ENCODE measurements at regions not wholly inside any gene's neighbourhood (a gene's known extent, or its start where the extent isn't known, plus 50 kb on each side); places are given as distances from the start of the nearest gene placed in this dataset.

DNA sequence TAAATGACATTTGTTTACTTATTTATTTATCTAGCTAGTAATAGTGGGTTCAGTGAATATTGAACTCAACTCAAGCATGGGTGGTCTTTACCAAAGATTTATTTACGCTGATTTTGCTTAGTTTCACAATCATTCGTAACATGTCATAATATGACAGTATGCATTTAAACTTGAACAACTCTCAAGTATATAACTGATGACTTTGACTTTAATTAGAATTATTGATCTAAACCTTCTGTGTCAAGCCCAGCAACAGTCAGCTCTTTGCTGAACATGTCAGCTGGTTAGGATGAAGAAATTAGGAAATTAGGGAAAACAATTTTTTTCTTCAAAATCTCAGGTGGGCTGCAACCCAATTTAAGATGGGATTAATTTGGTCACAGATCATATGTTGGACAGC lies 210.5 kb upstream of the G2E3 start:
- no peak for DNase-seq (ENCODE audit: low spot score)
- Histone ChIP-seq H3K27ac (no peak overlapping the region), H3K4me3 (no peak overlapping the region)
- TF ChIP-seq, protein P1, sequence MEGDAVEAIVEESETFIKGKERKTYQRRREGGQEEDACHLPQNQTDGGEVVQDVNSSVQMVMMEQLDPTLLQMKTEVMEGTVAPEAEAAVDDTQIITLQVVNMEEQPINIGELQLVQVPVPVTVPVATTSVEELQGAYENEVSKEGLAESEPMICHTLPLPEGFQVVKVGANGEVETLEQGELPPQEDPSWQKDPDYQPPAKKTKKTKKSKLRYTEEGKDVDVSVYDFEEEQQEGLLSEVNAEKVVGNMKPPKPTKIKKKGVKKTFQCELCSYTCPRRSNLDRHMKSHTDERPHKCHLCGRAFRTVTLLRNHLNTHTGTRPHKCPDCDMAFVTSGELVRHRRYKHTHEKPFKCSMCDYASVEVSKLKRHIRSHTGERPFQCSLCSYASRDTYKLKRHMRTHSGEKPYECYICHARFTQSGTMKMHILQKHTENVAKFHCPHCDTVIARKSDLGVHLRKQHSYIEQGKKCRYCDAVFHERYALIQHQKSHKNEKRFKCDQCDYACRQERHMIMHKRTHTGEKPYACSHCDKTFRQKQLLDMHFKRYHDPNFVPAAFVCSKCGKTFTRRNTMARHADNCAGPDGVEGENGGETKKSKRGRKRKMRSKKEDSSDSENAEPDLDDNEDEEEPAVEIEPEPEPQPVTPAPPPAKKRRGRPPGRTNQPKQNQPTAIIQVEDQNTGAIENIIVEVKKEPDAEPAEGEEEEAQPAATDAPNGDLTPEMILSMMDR (IDR thresholded peaks at IDR 0.05), result no peak

DNA sequence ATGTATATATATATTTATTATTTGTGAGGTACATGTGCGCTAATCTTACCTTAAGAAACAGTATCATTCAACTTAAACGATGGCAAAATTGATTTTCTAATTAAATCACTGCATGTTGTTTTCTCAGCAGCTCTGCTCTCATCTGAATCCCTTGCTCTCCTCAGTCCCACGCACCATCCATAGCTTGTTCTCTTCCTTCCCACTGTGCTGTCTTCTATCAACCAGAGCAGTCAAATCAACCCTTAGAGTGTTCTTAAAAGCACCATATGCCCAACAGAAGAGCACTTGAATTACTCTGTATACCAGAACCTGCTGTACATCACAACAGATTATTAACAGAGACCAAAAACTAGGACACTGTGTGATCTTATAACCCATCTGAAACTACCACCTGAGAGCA lies 209.4 kb upstream of the G2E3 start:
- DNase-seq (ENCODE audit: low spot score), result no peak

DNA sequence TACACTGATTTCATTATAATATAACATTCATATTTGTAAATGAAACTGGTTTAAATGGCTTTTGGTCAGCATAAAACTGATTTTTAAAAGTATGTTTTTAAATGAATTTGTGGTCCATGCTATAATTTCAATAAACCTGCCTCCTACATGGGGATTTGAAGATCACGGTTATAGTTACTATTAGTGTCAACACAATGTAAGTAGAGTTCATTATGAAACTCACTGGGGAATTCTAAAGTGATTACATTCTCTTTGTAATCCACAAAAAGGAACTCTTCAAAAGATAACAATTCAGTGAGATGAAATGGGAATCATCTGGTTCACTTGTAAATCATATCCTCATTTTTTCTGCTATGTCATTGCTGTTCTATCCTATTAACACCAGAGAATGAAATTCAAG lies 204.5 kb upstream of the G2E3 start:
- TF ChIP-seq, protein P1 (IDR thresholded peaks at IDR 0.05), result no peak
- H3K4me3 ChIP-seq, result no peak overlapping the region

More for the DNA sequence above, 209.4 kb upstream of the G2E3 start:
- TF ChIP-seq, protein P1 (IDR thresholded peaks at IDR 0.05), result no peak
- H3K4me3 ChIP-seq, result no peak overlapping the region
- H3K27ac ChIP-seq, result no peak overlapping the region

DNA sequence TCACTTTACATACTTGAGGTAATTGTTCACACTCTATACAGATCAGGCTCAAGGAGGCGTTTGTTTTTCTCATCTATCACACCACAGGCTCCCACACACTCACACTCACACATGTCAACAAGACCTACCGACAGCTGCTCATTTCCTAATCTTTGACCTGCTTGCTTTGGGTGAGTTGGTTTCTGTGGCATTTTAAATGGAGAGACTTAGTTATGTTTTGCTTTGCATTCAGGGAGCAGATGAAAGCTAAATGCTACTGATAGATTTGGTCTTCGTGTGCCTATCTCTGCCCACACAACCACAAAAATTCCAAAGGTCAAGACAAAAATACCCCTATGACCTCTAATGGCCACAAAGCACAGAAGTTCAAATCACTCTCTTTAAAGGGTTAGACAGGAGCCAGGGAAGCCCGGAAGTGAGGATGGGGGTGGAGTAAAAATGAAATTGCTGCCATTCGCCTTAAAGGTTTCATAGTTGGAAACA lies 203.5 kb upstream of the G2E3 start:
- DNase-seq (ENCODE audit: low spot score), result no peak
- H3K4me3 ChIP-seq, result no peak overlapping the region
- H3K27ac ChIP-seq, result no peak overlapping the region
- TF ChIP-seq, protein P1 (IDR thresholded peaks at IDR 0.05), result no peak

More for the DNA sequence above, 204.5 kb upstream of the G2E3 start:
- no peak for DNase-seq (ENCODE audit: low spot score)
- H3K27ac ChIP-seq, result no peak overlapping the region

DNA sequence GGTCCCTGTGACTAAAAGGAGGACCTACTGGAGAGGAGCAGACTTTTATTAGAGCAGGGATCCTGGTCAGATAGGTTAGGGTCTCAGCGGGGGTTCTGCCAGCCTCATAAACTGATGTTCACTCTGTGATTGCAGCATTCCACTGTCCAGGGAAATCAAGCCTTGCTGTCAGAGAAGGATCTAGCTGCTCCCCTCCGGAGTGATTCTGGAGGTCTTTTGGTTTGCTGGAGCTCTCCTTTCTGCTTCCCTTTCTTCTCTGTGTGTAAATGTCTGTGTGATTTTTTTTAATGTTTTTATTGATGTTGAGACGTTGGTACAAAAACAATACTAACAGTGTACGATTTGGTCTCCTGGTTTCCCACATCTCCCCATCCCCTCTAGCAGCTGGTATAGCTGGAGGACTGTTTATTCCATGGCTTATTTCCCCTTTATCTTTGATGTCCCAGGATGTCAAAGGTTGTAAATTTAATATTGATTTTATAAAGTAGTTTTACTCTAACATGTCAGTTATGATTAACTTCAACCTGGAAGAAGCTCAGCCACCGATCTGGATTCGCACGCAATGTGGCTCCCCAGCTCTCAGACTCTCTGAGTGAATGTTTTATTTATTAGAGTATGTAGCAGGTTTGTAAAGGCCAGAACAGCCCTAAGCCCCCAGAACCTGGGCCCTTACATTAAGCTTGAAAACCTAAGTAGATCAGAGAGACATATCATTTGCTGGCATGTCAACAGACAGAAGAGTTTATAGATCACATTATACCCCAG lies 202.3 kb upstream of the G2E3 start:
- DNase-seq (ENCODE audit: low spot score), result no peak
- H3K27ac ChIP-seq, result no peak overlapping the region
- TF ChIP-seq, protein P1 (IDR thresholded peaks at IDR 0.05), result no peak

DNA sequence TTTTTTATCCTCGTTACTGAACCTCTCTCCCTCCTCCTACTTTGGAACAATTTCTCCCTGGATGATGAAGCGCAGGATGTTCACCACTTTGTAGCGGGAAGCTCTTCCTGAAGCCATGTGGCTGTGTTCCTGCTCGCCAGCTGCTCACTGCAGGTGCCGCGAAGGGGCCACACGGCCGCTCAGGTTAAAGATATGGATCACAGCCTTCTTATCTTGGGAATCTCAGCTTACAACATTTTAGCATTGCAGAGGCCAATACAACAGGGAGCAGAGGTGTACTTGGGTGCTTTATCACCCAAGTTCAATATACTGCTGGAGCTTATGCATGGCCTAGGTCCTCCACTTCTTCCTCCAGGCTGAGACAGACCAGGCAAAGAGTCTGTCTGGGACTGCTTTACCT lies 201.2 kb upstream of the G2E3 start:
- Histone ChIP-seq H3K4me3 (no peak overlapping the region), H3K27ac (no peak overlapping the region)
- no peak for DNase-seq (ENCODE audit: low spot score)
- TF ChIP-seq, protein P1 (IDR thresholded peaks at IDR 0.05), result no peak

More for the DNA sequence above, 202.3 kb upstream of the G2E3 start:
- H3K4me3 ChIP-seq, result no peak overlapping the region
